ENCODE measurements at regions not wholly inside any gene's neighbourhood (a gene's known extent, or its start where the extent isn't known, plus 50 kb on each side); places are given as distances from the start of the nearest gene placed in this dataset.
"Not testable (repeated sequence)": the region's sequence is repeated elsewhere in the genome, so short reads cannot be mapped to it uniquely, and the experiment has no call there.

- no peak for DNase-seq (ENCODE audit: low spot score)
- H3K27ac Mint-ChIP-seq (ENCODE audit: unreplicated experiment), result no peak overlapping the region
- H3K36me3 Mint-ChIP-seq (ENCODE audit: low read depth, unreplicated experiment), result no peaks in the 10 kb centered on the region
- no peak overlapping the region for H3K4me3 Mint-ChIP-seq (ENCODE audit: unreplicated experiment)
- no peak for TF ChIP-seq CTCF (IDR thresholded peaks at IDR 0.05; ENCODE audit: unreplicated experiment)
- H3K9me3 Mint-ChIP-seq (ENCODE audit: unreplicated experiment), result no peaks in the 10 kb centered on the region
- no peaks in the 10 kb centered on the region for H3K27me3 Mint-ChIP-seq (ENCODE audit: unreplicated experiment)
- H3K4me1 Mint-ChIP-seq (ENCODE audit: unreplicated experiment), result no peaks in the 10 kb centered on the region
Observed at GRCh38 chr5:53411388-53411787, 69.0 kb upstream of the FST start.

- not testable (repeated sequence) for H3K27me3 Mint-ChIP-seq (ENCODE audit: unreplicated experiment); DNase-seq (ENCODE audit: low spot score); H3K36me3 Mint-ChIP-seq (ENCODE audit: low read depth, unreplicated experiment); H3K4me3 Mint-ChIP-seq (ENCODE audit: unreplicated experiment); H3K27ac Mint-ChIP-seq (ENCODE audit: unreplicated experiment); H3K9me3 Mint-ChIP-seq (ENCODE audit: unreplicated experiment); H3K4me1 Mint-ChIP-seq (ENCODE audit: unreplicated experiment)
Observed at GRCh38 chr5:53412499-53412898, 67.9 kb upstream of the FST start.

- Mint-ChIP-seq H3K9me3 (ENCODE audit: unreplicated experiment) (no peaks in the 10 kb centered on the region), H3K4me3 (ENCODE audit: unreplicated experiment) (no peak overlapping the region), H3K36me3 (ENCODE audit: low read depth, unreplicated experiment) (no peaks in the 10 kb centered on the region), H3K27ac (ENCODE audit: unreplicated experiment) (no peak overlapping the region), H3K4me1 (ENCODE audit: unreplicated experiment) (peaks cover 3% of the 10 kb centered on the region), H3K27me3 (ENCODE audit: unreplicated experiment) (no peaks in the 10 kb centered on the region)
- DNase-seq (ENCODE audit: low spot score), result no peak
- no peak for TF ChIP-seq CTCF (IDR thresholded peaks at IDR 0.05; ENCODE audit: unreplicated experiment)
Observed at GRCh38 chr5:53416144-53416738, 64.2 kb upstream of the FST start.

GRCh38 chr5:53418409-53418808 is 62.0 kb upstream of the FST start:
- DNase-seq (ENCODE audit: low spot score), result no peak
- Mint-ChIP-seq H3K4me3 (ENCODE audit: unreplicated experiment) (no peak overlapping the region), H3K27ac (ENCODE audit: unreplicated experiment) (no peak overlapping the region)

DNA sequence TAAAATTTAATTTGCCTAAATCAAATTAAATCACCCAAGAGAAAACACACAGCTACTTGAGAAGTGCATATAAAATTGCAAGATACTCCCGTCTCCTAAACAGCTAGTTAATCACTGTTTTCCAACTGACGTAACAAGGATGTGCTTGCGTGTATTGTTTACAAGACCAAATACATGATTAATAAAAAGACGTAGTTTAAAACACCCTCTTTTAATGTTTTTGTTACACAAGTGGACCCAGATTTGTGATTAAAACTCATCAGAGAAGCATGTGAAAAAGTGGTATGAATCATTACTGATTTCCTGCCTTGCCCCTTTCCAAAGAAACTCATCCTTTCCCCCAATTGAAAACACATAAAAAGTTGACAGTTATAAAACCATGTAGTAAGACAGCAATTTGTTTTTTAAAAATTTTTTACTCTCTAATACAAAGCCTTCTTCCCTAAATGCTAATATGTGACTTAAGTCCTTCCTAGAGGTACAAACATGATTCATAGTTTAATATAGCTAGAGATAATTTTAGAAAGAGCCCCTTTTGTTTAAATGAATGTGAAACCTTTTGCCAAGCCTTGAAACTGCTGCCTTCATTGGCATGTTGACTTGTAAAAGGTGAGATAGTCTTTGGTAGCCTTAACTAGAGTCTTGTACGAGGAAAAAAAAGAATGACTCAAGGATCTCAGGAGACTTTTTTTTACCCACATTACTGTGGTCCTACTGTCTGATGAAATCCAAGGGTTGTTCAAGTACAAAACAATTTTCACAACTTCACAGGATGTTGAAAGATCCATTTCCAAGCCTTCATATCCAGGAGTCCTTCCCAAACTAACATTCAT is 61.4 kb upstream of the FST start:
- H3K4me1 Mint-ChIP-seq (ENCODE audit: unreplicated experiment), result peaks cover 3% of the 10 kb centered on the region
- no peak for TF ChIP-seq CTCF (IDR thresholded peaks at IDR 0.05; ENCODE audit: unreplicated experiment)
- H3K9me3 Mint-ChIP-seq (ENCODE audit: unreplicated experiment), result no peaks in the 10 kb centered on the region
- no peak overlapping the region for H3K4me3 Mint-ChIP-seq (ENCODE audit: unreplicated experiment)
- DNase-seq (ENCODE audit: low spot score), result no peak
- H3K27ac Mint-ChIP-seq (ENCODE audit: unreplicated experiment), result peak overlapping the region; percentile 1
- no peaks in the 10 kb centered on the region for H3K27me3 Mint-ChIP-seq (ENCODE audit: unreplicated experiment)
- no peaks in the 10 kb centered on the region for H3K36me3 Mint-ChIP-seq (ENCODE audit: low read depth, unreplicated experiment)

More at GRCh38 chr5:53418409-53418808, 62.0 kb upstream of the FST start:
- H3K27me3 Mint-ChIP-seq (ENCODE audit: unreplicated experiment), result no peaks in the 10 kb centered on the region
- peaks cover 3% of the 10 kb centered on the region for H3K4me1 Mint-ChIP-seq (ENCODE audit: unreplicated experiment)
- TF ChIP-seq CTCF (IDR thresholded peaks at IDR 0.05; ENCODE audit: unreplicated experiment), result no peak
- H3K9me3 Mint-ChIP-seq (ENCODE audit: unreplicated experiment), result no peaks in the 10 kb centered on the region
- no peaks in the 10 kb centered on the region for H3K36me3 Mint-ChIP-seq (ENCODE audit: low read depth, unreplicated experiment)
